ENCODE measurements at regions not wholly inside any gene's neighbourhood (a gene's known extent, or its start where the extent isn't known, plus 50 kb on each side); places are given as distances from the start of the nearest gene placed in this dataset.

- no peak for TF ChIP-seq EP300 (IDR thresholded peaks at IDR 0.05)
- TF ChIP-seq POLR2AphosphoS5 (IDR thresholded peaks at IDR 0.05), result no peak
- TF ChIP-seq CTCF (IDR thresholded peaks at IDR 0.05), result no peak
- no peak for TF ChIP-seq POLR2A (IDR thresholded peaks at IDR 0.05)
These were observed 598.8 kb downstream of the MAFB start for GRCh38 chr20:40090236-40090635.

Data from stomach (tissue), 4 donors.